Glutamatergic neuron (in vitro differentiated cells): ENCODE measurements at regions not wholly inside any gene's neighbourhood (a gene's known extent, or its start where the extent isn't known, plus 50 kb on each side); places are given as distances from the start of the nearest gene placed in this dataset.

Experiments
- DNase-seq: peaks from one replicate; pipeline ENCODE4 v3.0.0; 2022
- H3K27ac Mint-ChIP-seq: one replicate; pipeline ENCODE4 v1.8.0; 2020; ENCODE audit warnings: mild to moderate bottlenecking, mixed read lengths, inconsistent platforms; ENCODE audit not compliant: unreplicated experiment
- H3K27me3 Mint-ChIP-seq: one replicate; pipeline ENCODE4 v1.8.0; 2020; ENCODE audit warnings: mild to moderate bottlenecking, moderate library complexity, mixed read lengths, inconsistent platforms; ENCODE audit not compliant: unreplicated experiment
- H3K36me3 Mint-ChIP-seq: one replicate; pipeline ENCODE4 v1.8.0; 2020; ENCODE audit warnings: mild to moderate bottlenecking, mixed read lengths, inconsistent platforms; ENCODE audit not compliant: unreplicated experiment
- H3K4me1 Mint-ChIP-seq: one replicate; pipeline ENCODE4 v1.8.0; 2020; ENCODE audit warnings: mild to moderate bottlenecking, low read depth, mixed read lengths, inconsistent platforms; ENCODE audit not compliant: unreplicated experiment
- H3K4me3 Mint-ChIP-seq: one replicate; pipeline ENCODE4 v1.8.0; 2020; ENCODE audit warnings: mild to moderate bottlenecking, mixed read lengths, inconsistent platforms; ENCODE audit not compliant: unreplicated experiment
- H3K9me3 Mint-ChIP-seq: one replicate; pipeline ENCODE4 v1.8.0; 2020; ENCODE audit warnings: mild to moderate bottlenecking, moderate library complexity, mixed read lengths, inconsistent platforms; ENCODE audit not compliant: unreplicated experiment
- TF ChIP-seq, protein P1 (sequence below): fragments of 200-600 bp; sonication (generic); IDR thresholded peaks from one replicate; pipeline ENCODE4 v1.5.0; 2021; ENCODE audit not compliant: partially characterized antibody, unreplicated experiment

GRCh38 chr6:11482616-11483015 lies 54.9 kb upstream of the TMEM170B start:
- no peaks in the 10 kb centered on the region for H3K4me1 Mint-ChIP-seq
- no peak overlapping the region for H3K4me3 Mint-ChIP-seq
- no peak for DNase-seq
- H3K9me3 Mint-ChIP-seq: no peaks in the 10 kb centered on the region
- H3K27ac Mint-ChIP-seq: no peak overlapping the region
- TF ChIP-seq, protein P1, sequence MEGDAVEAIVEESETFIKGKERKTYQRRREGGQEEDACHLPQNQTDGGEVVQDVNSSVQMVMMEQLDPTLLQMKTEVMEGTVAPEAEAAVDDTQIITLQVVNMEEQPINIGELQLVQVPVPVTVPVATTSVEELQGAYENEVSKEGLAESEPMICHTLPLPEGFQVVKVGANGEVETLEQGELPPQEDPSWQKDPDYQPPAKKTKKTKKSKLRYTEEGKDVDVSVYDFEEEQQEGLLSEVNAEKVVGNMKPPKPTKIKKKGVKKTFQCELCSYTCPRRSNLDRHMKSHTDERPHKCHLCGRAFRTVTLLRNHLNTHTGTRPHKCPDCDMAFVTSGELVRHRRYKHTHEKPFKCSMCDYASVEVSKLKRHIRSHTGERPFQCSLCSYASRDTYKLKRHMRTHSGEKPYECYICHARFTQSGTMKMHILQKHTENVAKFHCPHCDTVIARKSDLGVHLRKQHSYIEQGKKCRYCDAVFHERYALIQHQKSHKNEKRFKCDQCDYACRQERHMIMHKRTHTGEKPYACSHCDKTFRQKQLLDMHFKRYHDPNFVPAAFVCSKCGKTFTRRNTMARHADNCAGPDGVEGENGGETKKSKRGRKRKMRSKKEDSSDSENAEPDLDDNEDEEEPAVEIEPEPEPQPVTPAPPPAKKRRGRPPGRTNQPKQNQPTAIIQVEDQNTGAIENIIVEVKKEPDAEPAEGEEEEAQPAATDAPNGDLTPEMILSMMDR: no peak
- H3K27me3 Mint-ChIP-seq: peaks cover 3% of the 10 kb centered on the region
- no peaks in the 10 kb centered on the region for H3K36me3 Mint-ChIP-seq

- Mint-ChIP-seq H3K9me3 (no peaks in the 10 kb centered on the region), H3K4me3 (no peak overlapping the region), H3K4me1 (no peaks in the 10 kb centered on the region), H3K27me3 (peaks cover 3% of the 10 kb centered on the region), H3K27ac (no peak overlapping the region), H3K36me3 (no peaks in the 10 kb centered on the region)
- DNase-seq: no peak
- TF ChIP-seq, protein P1: no peak
Observed at GRCh38 chr6:11480541-11480940, 57.0 kb upstream of the TMEM170B start.

GRCh38 chr6:11479296-11479695 lies 58.3 kb upstream of the TMEM170B start:
- no peaks in the 10 kb centered on the region for H3K4me1 Mint-ChIP-seq
- peaks cover 3% of the 10 kb centered on the region for H3K27me3 Mint-ChIP-seq
- H3K4me3 Mint-ChIP-seq: no peak overlapping the region
- TF ChIP-seq, protein P1: no peak
- no peaks in the 10 kb centered on the region for H3K36me3 Mint-ChIP-seq
- DNase-seq: no peak
- no peak overlapping the region for H3K27ac Mint-ChIP-seq
- H3K9me3 Mint-ChIP-seq: peaks cover 1% of the 10 kb centered on the region

GRCh38 chr6:11478586-11478985 lies 59.0 kb upstream of the TMEM170B start:
- TF ChIP-seq, protein P1: no peak
- no peak overlapping the region for H3K4me3 Mint-ChIP-seq
- no peak for DNase-seq
- H3K27ac Mint-ChIP-seq: no peak overlapping the region
- H3K36me3 Mint-ChIP-seq: no peaks in the 10 kb centered on the region
- peaks cover 3% of the 10 kb centered on the region for H3K27me3 Mint-ChIP-seq
- no peaks in the 10 kb centered on the region for H3K4me1 Mint-ChIP-seq
- peaks cover 1% of the 10 kb centered on the region for H3K9me3 Mint-ChIP-seq

- DNase-seq: no peak
- Mint-ChIP-seq H3K4me3 (no peak overlapping the region), H3K4me1 (no peaks in the 10 kb centered on the region), H3K27me3 (no peaks in the 10 kb centered on the region), H3K36me3 (no peaks in the 10 kb centered on the region), H3K9me3 (peaks cover 1% of the 10 kb centered on the region), H3K27ac (no peak overlapping the region)
- TF ChIP-seq, protein P1: no peak
Observed at GRCh38 chr6:11475016-11475415, 62.5 kb upstream of the TMEM170B start.
